Heart left ventricle (tissue), 13 donors: ENCODE measurements at regions not wholly inside any gene's neighbourhood (a gene's known extent, or its start where the extent isn't known, plus 50 kb on each side); places are given as distances from the start of the nearest gene placed in this dataset.

Source experiments
- POLR2A ChIP-seq, 2 donors: fragments of 450-650 bp; IDR thresholded peaks; one replicate each; pipeline ENCODE4 v1.6.1; 2017; ENCODE audit warnings: antibody characterized with exemption in 2 of 2, mild to moderate bottlenecking in 2 of 2, moderate library complexity in 2 of 2
- TF ChIP-seq, protein P1 (sequence below), 12 donors: fragments of 200-600 bp; sonication (generic) in 4 of 12; IDR thresholded peaks; one replicate each; pipeline versions ENCODE4 v1.5.0 to v1.8.0; 2018 to 2022; ENCODE audit warnings: antibody characterized with exemption in 12 of 12, mild to moderate bottlenecking in 5 of 12
- donor health status: ischemic (EF 13 %, LVEDD 7.1; RV severe dilation, severe dysfunction).
- donor health status: DM: no; HTN: yes; CAD: no.
- donor health status: DM: no; HTN: no; CAD: no.
- donor health status: ischemic (EF 25% LVEDD 6.9; RV normal size, moderate dysfunction).
- donor health status: ischemic (EF 25% LVEDD 5.7; RV mildly dilated, moderate dysfunction).
- donor health status: ischemic (EF 35%, LVEDD 5.7; RV mildly dilated, moderate dysfunction).
- donor health status: nonischemic (EF 11% LVEDD 7.7; RV severe dilation, severe dysfunction).
- donor health status: DM: yes; HTN: yes; CAD: no.
- donor health status: PGD.
- donor health status: ischemic (EF 29% LVEDD 5.4; RV normal size, mild dysfunction).
- donor health status: nonischemic (EF 23%, LVEDD 6.1; RV moderate dilation, normal function).

DNA sequence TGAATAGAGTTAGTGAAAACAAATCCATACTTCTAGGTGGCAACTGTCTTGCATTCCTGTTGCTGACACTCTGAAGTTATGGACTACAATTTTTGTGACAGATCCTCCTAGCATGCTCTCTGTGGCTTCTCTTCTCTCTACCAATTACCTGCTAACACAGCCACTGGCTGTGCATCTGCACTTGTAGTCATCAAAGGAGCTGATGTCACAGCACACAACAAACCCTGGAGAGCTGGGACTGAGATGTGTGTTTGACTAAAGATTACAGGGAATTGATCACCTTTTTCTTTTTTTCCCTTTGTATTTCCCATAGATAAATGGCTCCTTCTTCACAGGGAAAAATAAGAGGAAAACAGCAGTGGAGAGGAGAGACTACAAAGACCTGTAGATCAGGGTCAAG is 278.4 kb upstream of the CCDC54 start:
- TF ChIP-seq, protein P1, sequence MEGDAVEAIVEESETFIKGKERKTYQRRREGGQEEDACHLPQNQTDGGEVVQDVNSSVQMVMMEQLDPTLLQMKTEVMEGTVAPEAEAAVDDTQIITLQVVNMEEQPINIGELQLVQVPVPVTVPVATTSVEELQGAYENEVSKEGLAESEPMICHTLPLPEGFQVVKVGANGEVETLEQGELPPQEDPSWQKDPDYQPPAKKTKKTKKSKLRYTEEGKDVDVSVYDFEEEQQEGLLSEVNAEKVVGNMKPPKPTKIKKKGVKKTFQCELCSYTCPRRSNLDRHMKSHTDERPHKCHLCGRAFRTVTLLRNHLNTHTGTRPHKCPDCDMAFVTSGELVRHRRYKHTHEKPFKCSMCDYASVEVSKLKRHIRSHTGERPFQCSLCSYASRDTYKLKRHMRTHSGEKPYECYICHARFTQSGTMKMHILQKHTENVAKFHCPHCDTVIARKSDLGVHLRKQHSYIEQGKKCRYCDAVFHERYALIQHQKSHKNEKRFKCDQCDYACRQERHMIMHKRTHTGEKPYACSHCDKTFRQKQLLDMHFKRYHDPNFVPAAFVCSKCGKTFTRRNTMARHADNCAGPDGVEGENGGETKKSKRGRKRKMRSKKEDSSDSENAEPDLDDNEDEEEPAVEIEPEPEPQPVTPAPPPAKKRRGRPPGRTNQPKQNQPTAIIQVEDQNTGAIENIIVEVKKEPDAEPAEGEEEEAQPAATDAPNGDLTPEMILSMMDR (IDR thresholded peaks at IDR 0.05): no peak
- no peak for TF ChIP-seq POLR2A (IDR thresholded peaks at IDR 0.05)
